Ovary (tissue), 3 donors: ENCODE measurements at regions not wholly inside any gene's neighbourhood (a gene's known extent, or its start where the extent isn't known, plus 50 kb on each side); places are given as distances from the start of the nearest gene placed in this dataset.

ENCODE experiments used
- CTCF ChIP-seq, 3 donors: fragments of 450-650 bp in 2 of 3; fragments of 200-600 bp in 1 of 3; IDR thresholded peaks; one replicate each; pipeline versions ENCODE4 v1.5.1 to v1.8.0; 2016 to 2022; ENCODE audit warnings: antibody characterized with exemption in 3 of 3, mild to moderate bottlenecking in 1 of 3
- EP300 ChIP-seq: sonication (generic); formaldehyde crosslinking; IDR thresholded peaks from one replicate; pipeline ENCODE4 v1.6.1; 2017; ENCODE audit warnings: antibody characterized with exemption
- POLR2A ChIP-seq: fragments of 450-650 bp; IDR thresholded peaks from one replicate; pipeline ENCODE4 v1.6.1; 2017; ENCODE audit warnings: antibody characterized with exemption, mild to moderate bottlenecking, moderate library complexity
- donor health status: DM: no; HTN: no; CAD: no.

GRCh38 chr6:6746970-6747338, 158.4 kb downstream of the LY86 start:
- TF ChIP-seq CTCF (IDR thresholded peaks at IDR 0.05) (no peak), POLR2A (no peak), EP300 (no peak)
